ENCODE measurements at regions not wholly inside any gene's neighbourhood (a gene's known extent, or its start where the extent isn't known, plus 50 kb on each side); places are given as distances from the start of the nearest gene placed in this dataset.
"Not testable (repeated sequence)": the region's sequence is repeated elsewhere in the genome, so short reads cannot be mapped to it uniquely, and the experiment has no call there.

- TF ChIP-seq ZNF23 (CRISPR knock-in tag; IDR thresholded peaks at IDR 0.05); SREBF2 (CRISPR knock-in tag; IDR thresholded peaks at IDR 0.05); SAP30 (IDR thresholded peaks at IDR 0.05; ENCODE audit: borderline replicate concordance, insufficient read depth, low read depth, low read length, poor library complexity, severe bottlenecking); ZBTB1 (CRISPR knock-in tag; IDR thresholded peaks at IDR 0.05; ENCODE audit: borderline replicate concordance, low read depth); CHCHD3 (CRISPR knock-in tag; IDR thresholded peaks at IDR 0.05); POLR3A (IDR thresholded peaks at IDR 0.05; ENCODE audit: borderline replicate concordance, extremely low read depth, insufficient read depth, insufficient read length); EZH2 (IDR thresholded peaks at IDR 0.05; ENCODE audit: borderline replicate concordance, low read depth, low read length); CTCF (IDR thresholded peaks at IDR 0.05 in 2 of 3, conservative IDR thresholded peaks at IDR 0.05 in 1 of 3; ENCODE audit: insufficient read depth in 2 of 3, low read depth in 1 of 3, low read length in 3 of 3); ZBTB34 (CRISPR knock-in tag; IDR thresholded peaks at IDR 0.05); POLR2AphosphoS5 (IDR thresholded peaks at IDR 0.05; ENCODE audit: control insufficient read depth, insufficient read depth, low read depth, low read length); ZBTB26 (CRISPR knock-in tag; IDR thresholded peaks at IDR 0.05); SMARCA5 (IDR thresholded peaks at IDR 0.05): not testable (repeated sequence)
Measured at GRCh38 chr21:13892146-13892751, 282.7 kb downstream of the POTED start.
